Upper lobe of right lung (tissue), 1 donor: ENCODE measurements at regions not wholly inside any gene's neighbourhood (a gene's known extent, or its start where the extent isn't known, plus 50 kb on each side); places are given as distances from the start of the nearest gene placed in this dataset.

Experiments
- ATAC-seq: fragments of 200-7000 bp; cut with Tn5 transposase; one replicate; pipeline ENCODE4 v1.9.1; 2020; ENCODE audit warnings: mild to moderate bottlenecking, moderate library complexity
- DNase-seq: peaks from one replicate; pipeline ENCODE4 v3.0.0-alpha.2; 2020
- H3K27ac ChIP-seq: fragments of 200-600 bp; one replicate; pipeline ENCODE4 v1.8.0; 2022
- H3K27me3 ChIP-seq: fragments of 200-600 bp; one replicate; pipeline ENCODE4 v1.8.0; 2022; ENCODE audit warnings: mild to moderate bottlenecking
- H3K36me3 ChIP-seq: fragments of 200-600 bp; one replicate; pipeline ENCODE4 v1.8.0; 2022
- H3K4me1 ChIP-seq: fragments of 200-600 bp; one replicate; pipeline ENCODE4 v1.8.0; 2022
- H3K4me3 ChIP-seq: fragments of 200-600 bp; one replicate; pipeline ENCODE4 v1.8.0; 2022; ENCODE audit warnings: mild to moderate bottlenecking
- H3K9me3 ChIP-seq: fragments of 200-600 bp; one replicate; pipeline ENCODE4 v1.8.0; 2022
- intact Hi-C: fragments of 100-400 bp; cut with DNase I; formaldehyde crosslinking; loops from one replicate; pipeline ENCODE4 v1.11.0; 2022
- TF ChIP-seq, protein P1 (sequence below): fragments of 200-600 bp; IDR thresholded peaks from one replicate; pipeline ENCODE4 v1.8.0; 2022; ENCODE audit warnings: antibody characterized with exemption
- donor health status: DM: no; HTN: yes; CAD: no; lungs with severe emphysema.

DNA sequence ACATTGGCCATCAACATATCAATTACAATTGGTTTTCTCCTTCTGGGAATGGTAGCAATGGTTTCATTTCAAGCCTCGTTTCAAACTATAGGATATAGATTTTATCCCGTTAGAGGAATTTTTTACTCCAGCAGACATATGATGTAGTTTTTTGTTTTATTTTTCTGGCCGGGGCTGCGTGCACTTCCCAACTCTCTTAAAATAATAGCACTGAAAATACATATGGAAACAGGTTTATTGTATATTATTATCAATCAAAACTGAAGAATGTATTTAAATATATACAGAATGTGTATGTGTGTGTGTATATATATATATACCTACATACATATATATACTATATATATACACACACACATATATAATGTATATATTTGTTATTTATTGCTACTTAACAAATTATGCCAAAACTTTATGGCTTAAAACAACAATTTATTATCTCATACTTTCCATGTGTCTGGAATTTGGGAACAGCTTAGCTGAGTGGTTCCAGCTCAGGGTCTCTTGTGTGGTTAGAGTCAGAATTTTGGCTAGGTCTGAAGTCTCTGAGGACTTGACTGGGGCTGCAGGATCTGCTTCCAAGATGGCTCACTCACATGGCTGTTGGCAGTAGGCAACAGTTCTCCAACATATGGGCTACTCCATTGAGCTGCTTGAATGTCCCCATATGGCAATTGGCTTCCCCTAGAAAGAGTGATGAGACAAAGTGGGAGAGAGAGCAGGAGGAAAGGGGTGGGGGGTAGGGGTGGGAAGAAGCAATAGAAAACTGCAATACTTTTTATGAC lies 314.1 kb downstream of the PPP1R2C start:
- DNase-seq (no peak), ATAC-seq (no peak)
- intact Hi-C loops = no loop called here
- Histone ChIP-seq H3K36me3 (no peaks in the 10 kb centered on the region), H3K27me3 (no peaks in the 10 kb centered on the region), H3K27ac (no peak overlapping the region), H3K9me3 (no peaks in the 10 kb centered on the region), H3K4me3 (no peak overlapping the region), H3K4me1 (no peaks in the 10 kb centered on the region)
- TF ChIP-seq, protein P1, sequence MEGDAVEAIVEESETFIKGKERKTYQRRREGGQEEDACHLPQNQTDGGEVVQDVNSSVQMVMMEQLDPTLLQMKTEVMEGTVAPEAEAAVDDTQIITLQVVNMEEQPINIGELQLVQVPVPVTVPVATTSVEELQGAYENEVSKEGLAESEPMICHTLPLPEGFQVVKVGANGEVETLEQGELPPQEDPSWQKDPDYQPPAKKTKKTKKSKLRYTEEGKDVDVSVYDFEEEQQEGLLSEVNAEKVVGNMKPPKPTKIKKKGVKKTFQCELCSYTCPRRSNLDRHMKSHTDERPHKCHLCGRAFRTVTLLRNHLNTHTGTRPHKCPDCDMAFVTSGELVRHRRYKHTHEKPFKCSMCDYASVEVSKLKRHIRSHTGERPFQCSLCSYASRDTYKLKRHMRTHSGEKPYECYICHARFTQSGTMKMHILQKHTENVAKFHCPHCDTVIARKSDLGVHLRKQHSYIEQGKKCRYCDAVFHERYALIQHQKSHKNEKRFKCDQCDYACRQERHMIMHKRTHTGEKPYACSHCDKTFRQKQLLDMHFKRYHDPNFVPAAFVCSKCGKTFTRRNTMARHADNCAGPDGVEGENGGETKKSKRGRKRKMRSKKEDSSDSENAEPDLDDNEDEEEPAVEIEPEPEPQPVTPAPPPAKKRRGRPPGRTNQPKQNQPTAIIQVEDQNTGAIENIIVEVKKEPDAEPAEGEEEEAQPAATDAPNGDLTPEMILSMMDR = no peak

DNA sequence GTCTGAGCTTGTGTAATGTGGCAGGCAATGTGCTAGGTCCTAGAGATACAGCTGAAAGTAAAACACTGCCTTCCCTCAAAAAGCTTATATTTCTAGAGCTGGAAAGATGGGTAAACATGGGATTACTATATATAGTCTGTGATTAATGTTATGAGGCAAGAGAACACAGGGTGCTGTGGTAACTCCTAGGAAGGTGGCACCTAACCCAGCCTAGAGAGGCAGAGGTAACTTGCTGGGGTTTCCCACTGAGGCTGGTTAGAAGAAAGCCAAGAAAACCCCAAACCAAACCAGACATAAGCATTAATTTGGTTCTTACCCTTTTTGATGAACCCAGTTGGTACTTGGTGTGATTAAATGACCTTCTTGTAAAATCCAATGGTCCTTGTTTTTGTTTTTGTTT lies 315.0 kb downstream of the PPP1R2C start:
- DNase-seq (no peak), ATAC-seq (no peak)
- H3K9me3 ChIP-seq = no peaks in the 10 kb centered on the region
- H3K27me3 ChIP-seq = no peaks in the 10 kb centered on the region
- TF ChIP-seq, protein P1 = no peak
- no peaks in the 10 kb centered on the region for H3K4me1 ChIP-seq
- no peak overlapping the region for H3K4me3 ChIP-seq
- no peak overlapping the region for H3K27ac ChIP-seq
- intact Hi-C loops = no loop called here
- no peaks in the 10 kb centered on the region for H3K36me3 ChIP-seq

DNA sequence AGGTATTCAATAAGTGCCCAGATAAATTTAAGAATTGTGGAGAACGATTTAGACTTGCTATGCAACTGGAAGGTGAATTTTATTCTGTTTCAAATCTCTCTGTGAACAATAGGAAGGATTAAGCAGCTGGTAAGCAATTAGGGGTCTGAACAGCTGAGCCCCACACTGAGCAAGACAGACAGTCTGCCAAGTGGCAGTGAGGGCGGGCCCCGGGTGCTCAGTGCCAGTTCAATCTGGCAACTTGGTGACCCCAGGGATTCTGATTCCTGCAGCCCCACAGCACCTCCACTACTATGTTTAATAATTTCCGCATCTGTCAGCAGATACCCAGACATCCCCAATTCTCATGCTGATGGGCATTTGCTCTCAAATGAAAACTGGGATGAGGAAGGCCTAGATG lies 317.3 kb downstream of the PPP1R2C start:
- H3K36me3 ChIP-seq = no peaks in the 10 kb centered on the region
- intact Hi-C loops = no loop called here
- TF ChIP-seq, protein P1 = no peak
- H3K4me3 ChIP-seq = no peak overlapping the region
- DNase-seq = no peak
- H3K27ac ChIP-seq = no peak overlapping the region
- H3K9me3 ChIP-seq = no peaks in the 10 kb centered on the region
- H3K4me1 ChIP-seq = no peaks in the 10 kb centered on the region
- no peaks in the 10 kb centered on the region for H3K27me3 ChIP-seq
- no peak for ATAC-seq

DNA sequence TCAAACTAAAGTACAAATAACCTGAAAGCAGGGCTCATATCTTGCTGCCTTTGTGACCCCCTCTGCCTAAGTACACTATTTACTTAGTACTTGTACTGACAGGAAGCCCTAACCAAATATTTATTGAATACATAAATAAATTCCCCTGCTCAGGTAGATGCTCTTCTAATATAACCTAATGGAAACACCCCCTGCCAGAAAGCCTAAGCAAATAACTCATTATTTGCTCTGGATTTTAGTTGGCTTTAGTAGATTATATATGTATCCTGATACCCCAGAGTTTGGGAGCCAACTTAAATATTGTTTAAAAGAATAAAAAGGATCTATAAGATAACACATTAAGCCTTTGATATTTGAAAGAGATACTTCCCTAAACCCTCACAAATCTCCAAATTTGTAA lies 318.2 kb downstream of the PPP1R2C start:
- no peak overlapping the region for H3K27ac ChIP-seq
- H3K4me1 ChIP-seq = no peaks in the 10 kb centered on the region
- no peak for ATAC-seq
- intact Hi-C loops = no loop called here
- TF ChIP-seq, protein P1 = no peak
- DNase-seq = no peak
- H3K4me3 ChIP-seq = no peak overlapping the region
- H3K27me3 ChIP-seq = no peaks in the 10 kb centered on the region
- no peaks in the 10 kb centered on the region for H3K9me3 ChIP-seq
- H3K36me3 ChIP-seq = no peaks in the 10 kb centered on the region

DNA sequence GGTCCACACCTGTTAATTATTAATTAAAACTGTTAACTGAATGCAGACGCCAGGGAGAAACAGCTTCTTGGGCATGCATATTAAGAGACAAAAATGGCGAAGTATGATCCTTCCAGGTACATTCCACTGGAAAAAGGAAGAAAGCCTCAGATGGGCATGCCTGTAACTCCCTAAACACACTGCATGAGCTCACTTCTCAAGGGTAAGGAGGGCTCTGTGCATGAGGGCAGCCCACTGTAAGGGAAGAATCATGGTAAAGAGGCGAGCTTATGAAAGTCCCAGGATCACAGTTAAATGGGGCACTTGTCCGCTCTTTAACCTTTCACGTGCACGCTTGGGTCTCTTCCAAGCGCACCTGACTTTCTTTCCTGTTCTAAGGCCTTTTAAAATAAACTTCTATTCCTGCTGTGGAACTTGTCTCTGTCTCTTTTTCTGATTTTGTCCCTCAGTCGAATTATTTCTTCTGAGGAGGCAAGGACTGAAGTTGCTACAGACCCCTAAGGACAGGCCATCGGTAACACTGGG lies 321.7 kb downstream of the PPP1R2C start:
- Histone ChIP-seq H3K4me3 (peak overlapping the region; percentile 1), H3K9me3 (no peaks in the 10 kb centered on the region), H3K27ac (no peak overlapping the region), H3K36me3 (no peaks in the 10 kb centered on the region), H3K27me3 (no peaks in the 10 kb centered on the region), H3K4me1 (no peaks in the 10 kb centered on the region)
- TF ChIP-seq, protein P1 = no peak
- intact Hi-C loops = no loop called here
- DNase-seq (peak; percentile 42), ATAC-seq (no peak)
